GM18508 (cell line): ENCODE measurements at regions not wholly inside any gene's neighbourhood (a gene's known extent, or its start where the extent isn't known, plus 50 kb on each side); places are given as distances from the start of the nearest gene placed in this dataset.

Experiments used
- ATAC-seq: cut with Tn5 transposase; IDR thresholded peaks from one replicate; pipeline ENCODE4 v1.9.1; 2021; ENCODE audit warnings: moderate number of reproducible peaks; ENCODE audit not compliant: insufficient read depth, unreplicated experiment

DNA sequence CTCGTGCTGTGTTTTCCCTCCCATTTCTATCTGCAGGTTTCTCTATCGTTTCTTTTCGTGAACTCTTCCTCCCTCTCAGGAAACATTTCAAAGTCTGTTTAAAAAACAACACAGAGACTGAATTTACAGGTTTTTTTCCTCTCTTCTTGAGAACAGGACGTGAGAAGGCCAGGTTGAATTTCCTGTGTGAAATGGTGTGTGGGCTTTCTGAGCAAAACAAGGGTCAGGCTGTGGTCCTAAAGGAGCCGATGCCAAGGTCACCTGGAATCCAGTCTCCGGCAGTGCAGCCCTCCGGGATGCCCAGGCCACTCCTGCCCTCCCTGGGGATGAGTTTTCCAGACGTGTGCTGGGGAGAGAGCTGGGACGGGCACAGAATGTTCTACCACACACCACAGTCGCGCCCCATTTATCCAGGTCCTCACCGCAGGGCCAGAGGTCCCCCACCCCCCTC lies 62.7 kb upstream of the RUNX3 start:
- ATAC-seq = no peak

DNA sequence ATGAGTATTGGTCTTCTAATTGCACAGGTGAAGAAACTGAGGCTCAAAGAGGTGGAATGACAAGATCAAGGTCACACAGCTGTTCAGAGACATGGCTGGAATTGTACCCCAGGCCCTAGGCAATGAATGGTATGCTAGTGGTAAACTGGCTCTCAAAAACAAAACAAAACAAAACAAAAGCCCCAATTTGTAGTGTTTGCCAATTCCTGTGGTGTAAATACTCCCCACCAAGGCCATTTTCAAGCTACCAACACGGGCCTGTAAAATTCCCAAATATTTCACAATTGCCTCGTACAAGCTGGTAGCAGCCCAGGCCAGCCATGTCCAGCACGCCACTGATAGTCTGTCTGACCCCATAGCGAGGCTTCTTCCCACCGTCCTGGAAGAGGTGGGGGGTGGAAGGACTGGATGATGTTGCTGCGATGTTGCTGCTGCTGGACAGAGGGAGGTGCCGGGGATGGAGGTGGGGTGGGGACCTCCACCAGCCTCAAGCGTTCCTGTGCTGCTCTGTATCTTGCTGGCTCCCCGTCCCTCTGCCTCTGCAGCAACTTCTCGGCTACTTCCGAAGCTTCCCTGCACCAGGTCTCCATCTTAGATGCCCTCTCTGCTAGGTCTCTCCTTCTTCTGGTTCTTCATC lies 62.2 kb upstream of the RUNX3 start:
- no peak for ATAC-seq

DNA sequence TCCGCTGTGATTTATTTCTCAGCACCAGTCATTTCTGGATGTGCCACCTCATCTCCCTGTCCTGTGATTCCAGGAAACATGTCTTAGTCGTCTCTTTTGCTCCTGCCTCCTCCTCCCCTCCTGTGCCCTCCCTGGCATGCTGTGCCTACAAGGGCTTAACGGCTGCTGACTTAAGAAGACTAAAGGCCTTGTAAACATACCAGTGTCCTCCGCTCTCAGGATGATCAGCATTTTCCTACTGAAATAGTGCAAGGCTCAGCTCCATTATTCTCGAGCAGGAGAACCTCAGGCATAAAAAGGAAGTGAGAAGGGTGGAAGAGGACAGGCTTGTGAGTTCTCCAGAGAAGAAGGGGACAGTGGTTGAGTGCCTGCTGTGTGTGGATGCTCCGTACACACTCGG lies 61.6 kb upstream of the RUNX3 start:
- ATAC-seq = no peak

DNA sequence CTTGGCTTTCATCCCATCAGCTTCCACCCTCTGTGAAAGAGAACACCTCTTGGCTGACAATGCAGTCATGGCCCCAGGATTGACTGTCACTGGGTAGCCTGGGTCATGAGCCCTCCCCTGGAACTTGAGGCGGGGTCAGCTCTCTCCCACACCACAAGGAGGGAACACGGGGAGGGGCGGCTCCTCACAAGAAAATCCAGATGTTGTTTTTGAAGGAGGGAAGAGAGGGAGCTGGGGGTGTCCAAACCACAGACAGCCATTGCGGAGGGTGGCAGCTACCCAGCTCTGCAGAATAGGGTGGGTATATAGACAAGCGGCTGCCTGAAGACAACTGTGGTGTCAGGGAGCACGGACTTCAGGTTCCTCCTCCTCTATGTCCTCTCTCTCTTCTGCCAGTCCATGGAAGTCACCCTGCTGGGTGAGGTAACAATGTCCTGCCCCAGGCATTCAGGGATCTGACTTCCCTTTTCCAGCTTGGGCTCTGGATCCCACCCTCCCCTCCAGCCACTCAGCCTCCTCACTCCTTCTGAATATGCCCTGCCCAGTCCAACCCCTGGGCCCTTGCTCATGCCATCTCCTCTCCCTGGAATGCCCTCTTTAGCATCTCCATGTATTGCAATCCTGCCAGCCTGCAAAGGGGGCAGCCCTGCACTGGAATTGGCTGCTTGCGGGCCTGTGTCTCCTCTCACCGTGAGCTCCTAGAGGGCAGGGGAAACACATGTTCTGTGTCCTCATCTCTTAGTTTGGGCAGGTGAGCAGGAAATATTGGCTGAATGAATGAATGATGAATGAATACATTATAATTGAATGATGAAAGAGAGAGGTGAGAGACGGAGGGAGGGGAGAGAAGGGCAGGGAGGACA lies 60.9 kb upstream of the RUNX3 start:
- ATAC-seq = no peak

DNA sequence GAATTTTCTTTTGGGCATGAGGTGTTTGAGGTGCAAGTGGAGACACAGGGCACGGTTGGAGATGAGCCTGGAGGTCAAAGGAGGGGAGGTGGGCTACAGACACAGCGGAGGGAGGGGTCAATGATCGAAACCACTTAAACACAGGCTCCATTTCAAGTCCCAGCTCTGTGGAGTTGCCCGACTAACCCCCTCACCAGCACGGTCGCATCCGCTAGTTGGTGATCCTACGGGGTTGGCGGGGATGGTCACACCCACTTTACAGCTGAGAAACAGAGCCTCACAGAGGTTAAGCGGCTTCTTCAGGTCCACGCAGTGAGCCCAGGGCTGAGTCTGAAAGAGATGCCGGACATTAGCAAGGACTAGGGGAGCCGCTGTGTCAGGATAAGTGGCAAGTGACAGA lies 60.1 kb upstream of the RUNX3 start:
- no peak for ATAC-seq

DNA sequence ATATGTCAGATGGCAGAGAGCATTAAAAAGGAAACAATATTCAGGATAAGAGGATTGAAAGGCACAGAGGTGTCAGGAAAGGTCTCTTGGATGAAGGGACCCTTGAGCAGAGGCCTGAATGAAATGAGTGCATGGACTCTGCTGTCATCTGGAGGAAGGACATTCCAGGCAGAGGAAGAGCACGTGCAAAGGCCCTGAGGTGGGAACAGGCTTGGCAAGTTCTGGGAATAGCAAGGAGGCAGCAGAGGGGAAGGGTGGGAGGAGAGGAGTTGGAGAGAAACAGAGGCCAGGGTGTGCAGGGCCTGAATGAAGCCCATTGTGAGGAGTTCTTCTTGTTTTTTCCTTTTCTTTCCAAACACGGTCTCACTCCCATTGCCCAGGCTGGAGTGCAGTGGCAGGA lies 59.0 kb upstream of the RUNX3 start:
- ATAC-seq = no peak

DNA sequence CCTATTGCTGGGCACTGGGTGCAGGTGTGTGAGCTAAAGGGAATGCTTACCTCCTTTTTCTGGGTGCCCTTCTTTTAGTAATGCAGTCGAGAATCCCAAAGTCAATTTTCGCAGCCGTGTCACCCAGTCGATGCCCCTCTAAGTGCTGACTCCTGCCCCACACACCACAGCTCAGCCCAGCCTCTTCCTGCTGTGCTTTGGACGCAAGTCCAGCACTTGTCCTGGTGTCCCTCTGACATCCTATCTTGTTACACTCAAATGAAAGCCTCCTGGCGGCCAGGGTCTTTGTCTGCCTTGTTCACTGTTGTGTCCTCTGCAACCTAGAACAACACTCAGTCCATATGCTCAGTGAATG lies 58.5 kb upstream of the RUNX3 start:
- no peak for ATAC-seq

DNA sequence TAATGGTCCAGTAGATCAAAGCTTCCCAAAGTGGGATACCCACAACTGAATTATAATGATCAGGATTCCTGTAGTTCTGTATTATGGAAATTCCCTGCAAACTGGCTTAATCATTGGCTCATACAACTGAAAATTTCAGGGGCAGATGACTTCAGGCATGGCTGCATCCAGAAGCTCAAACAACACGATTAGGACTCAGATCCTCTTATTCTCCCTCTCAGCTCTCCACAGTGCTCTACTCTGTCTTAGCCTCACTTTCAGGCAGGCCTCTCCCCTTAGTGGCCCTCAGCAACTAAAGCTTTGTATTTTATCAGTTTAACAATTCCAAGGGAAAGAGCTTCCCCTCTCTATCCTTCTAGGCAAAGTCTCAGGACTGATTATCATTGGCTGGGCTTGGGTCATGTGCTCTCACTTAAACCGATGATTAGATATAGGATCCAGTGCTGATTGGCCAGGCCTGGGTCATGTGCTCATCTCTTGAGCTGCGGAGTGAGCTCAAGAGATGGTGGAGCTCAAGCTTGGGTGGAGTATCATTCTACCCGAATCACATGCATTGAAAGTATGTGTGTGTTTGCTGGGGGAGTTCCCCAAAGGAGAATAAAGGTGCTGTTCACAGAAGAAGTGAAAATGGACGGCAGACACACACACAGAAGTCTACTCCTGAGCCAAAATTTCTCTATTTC lies 57.9 kb upstream of the RUNX3 start:
- ATAC-seq = no peak

DNA sequence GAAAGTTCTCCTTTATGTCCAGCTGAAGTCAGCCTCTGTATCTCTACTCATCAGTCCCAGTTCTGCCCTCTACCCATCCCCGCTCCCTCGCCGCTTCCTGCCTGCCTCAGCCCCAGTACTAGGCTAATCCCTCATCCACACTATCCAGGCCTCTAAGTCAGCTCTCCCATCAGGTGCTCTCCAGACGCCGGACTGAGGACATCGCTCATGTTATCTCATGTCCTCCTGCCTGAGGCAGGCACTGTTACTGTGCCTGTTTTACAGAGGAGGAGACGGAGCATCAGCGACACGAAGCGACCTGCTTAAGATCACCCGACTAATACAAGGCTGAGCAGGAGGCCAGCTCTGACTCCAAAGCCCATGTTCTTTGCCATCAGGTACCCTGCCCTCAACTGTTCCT lies 57.3 kb upstream of the RUNX3 start:
- ATAC-seq = no peak

DNA sequence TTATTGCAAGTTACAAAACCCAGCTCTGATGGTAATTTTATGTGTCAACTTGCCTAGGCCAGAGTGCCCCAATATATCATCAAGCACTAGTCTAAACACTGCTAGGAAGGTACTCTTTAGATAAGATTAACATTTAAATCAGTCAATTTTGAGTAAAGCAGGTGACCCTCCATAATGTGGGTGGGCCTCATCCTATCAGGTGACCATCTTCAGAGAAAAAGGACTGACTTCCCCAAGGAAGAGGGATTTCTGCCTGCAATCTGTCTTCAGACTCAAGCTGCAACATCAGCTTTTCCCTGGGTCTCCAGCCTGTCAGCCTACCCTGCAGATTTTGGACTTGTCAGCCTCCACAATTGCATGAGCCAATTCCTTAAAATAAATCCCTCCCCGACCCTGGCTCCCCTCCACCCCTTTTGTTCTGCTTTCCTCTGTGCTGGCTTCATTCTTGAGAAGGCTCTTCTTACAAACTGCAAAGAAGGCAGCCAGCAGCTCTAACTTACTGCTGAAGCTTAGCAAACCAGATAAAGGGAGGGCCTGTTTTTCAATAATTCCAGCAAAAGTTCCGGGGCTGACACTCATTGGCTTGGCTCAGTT lies 56.4 kb upstream of the RUNX3 start:
- ATAC-seq = no peak

DNA sequence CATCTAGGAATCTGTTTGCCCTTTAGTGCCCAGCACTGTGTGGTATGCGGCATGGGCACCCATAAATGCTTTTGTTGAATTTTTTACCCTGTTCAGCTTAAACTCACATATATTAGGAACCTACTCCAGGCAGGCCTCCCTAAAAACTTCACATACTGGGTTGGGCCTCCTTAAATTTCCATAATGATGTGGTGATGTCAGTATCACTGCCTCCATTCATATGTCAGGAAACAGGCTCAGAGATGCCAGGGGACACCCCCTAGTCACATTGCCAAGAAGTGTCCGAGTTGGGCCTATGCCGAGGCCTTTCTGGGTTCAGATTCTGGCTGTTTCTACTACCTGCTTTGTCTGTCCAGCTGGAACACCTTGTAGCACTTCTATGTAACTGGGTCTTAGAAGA lies 55.7 kb upstream of the RUNX3 start:
- no peak for ATAC-seq

DNA sequence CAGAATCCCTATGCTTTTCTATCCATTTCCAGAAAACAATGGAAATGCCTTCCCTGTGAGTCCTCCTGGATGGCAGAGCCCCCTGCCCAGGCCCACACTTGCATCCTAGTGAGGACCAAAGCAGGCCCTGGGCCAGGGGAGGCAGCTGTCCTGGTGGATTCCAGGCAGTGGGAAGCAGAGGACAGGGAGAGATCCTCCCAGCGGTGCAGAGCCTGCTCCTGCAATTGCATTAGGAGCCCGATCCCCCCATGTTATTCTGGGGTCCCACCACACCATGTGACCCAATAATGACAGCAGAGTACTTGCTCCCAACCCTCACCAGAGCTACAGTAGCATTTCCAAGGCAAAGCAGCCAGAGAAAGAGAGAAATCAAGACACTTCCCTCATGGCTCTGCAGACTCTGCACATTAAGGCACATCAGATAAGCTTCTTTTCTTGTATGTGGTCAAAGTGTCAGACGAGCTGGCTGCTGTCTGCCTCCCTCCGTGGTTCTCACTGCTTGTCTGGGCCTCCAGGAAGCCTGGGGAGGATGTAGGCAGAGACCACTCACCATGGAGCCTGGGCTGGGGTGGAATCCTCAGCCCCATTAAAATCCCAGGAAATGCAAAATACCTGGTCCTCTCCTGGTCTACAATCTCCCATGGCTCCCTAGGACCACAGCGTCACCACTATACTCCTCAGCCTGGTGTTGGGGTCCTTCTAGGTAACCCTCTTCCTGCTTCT lies 54.9 kb upstream of the RUNX3 start:
- ATAC-seq = no peak

DNA sequence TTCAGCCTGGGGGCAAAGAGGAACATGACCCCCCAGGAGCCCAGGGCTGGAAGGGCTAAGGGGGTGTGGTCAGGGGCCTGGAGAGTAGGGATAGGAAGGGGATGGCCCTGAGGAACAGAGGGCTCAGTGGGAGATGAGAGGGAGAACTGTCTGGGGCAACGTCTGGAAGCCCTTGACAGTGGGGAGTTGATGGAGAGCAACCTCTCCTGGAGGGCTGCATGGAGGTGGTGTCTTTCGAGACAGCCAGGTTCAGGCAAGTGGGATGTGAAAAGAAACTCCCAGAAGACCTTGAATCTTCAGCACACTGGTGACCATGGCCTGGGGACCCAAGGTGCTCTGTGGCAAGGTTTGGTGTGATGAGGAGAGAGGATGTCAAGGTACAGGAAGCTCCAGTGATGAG lies 54.2 kb upstream of the RUNX3 start:
- ATAC-seq = no peak

DNA sequence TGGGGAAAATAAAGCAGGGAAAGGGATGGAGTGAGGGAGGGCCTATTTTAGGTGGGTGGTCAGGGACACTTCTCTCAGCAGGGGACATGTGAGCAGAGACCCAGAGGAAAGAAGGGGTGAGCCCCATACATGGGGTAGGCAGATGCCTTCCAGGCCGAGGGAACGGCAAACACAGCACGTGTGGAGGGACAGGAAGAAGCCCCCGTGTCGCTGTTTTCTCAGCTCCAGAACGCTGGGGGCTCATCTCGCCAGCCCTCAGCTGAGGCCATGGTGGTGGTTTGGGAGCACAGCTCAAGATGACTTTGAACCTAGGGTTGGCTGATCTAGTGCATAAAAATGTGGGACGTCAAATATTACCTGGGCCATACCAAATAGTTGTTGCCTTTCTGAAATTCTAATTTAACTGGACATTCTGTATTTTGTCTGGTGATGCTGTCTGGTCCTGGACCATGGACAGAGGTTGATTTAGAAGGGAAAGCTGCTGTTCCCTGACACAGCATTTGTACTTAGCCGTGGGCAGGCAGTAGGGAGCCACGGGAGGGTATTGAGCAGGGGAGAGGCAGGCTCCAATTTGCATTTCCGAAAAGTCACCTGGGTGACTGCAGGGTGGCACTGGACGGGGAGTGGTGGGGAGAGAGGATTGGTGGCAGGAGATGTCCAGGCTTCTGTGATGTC lies 53.1 kb upstream of the RUNX3 start:
- no peak for ATAC-seq

DNA sequence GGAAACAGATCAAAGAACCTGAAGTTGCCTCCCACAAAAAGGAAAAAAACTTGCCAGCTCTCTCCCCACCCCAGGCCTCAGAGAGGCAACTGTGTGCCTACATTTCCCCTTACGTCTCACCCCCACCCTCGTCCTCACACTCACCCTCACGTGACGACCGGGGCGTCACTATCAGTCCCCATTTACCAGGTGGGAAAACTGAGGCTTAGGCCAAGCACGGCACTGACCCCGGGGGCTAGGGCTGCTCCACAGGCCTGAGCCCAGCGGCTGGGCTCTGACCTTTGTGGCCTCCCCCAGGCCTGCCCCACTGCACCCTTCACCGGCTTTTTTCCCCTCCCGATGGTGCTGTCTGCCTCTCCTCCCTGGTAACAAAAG lies 51.5 kb upstream of the RUNX3 start:
- no peak for ATAC-seq

DNA sequence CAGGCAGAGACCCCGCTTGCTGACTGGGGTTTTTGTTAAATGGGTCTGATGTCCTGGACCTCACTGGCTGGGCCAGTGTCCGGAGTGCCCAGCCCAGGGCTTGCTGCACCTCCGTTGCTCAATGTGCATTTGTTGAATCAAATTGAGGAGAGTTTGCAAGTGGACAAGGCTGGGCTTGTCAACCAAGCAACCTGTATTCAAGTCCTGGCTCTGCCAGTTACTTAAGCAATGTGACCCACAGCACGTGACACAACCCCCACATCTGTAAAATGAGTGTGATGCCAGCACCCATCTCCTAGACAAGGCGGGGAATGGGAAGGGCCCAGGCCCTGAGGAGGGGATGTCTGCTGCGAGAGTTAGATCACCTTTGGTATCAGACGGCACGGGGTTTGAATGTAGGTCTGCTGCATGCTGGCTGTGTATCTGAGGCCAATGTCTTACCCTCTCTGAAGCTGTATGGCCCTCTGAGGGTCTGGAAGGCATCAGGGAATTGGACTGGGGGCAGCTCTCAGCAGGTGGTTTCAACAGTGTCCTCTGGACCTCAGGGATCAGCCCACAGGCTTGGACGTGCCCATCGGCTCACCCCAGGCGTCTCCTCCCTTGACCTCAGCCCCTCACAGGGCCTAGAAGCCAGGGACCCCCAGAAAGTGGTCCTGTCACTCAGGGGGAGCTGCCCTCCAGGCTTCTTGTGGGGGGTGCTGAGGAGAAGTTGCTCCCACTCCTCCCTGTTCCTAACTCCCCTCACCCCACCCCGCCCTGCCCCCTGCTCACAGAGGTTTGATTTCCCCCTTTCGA lies 51.0 kb upstream of the RUNX3 start:
- no peak for ATAC-seq
